C4-2B (cell line): ENCODE measurements at regions not wholly inside any gene's neighbourhood (a gene's known extent, or its start where the extent isn't known, plus 50 kb on each side); places are given as distances from the start of the nearest gene placed in this dataset.

Source experiments
- ZFX ChIP-seq: fragments of 450-650 bp; IDR thresholded peaks from 2 replicates; pipeline ENCODE4 v1.6.1; 2017
- TF ChIP-seq, protein P1 (sequence below): fragments of 450-650 bp; conservative IDR thresholded peaks from 2 replicates; pipeline ENCODE4 v1.5.1; 2017; ENCODE audit warnings: mild to moderate bottlenecking

DNA sequence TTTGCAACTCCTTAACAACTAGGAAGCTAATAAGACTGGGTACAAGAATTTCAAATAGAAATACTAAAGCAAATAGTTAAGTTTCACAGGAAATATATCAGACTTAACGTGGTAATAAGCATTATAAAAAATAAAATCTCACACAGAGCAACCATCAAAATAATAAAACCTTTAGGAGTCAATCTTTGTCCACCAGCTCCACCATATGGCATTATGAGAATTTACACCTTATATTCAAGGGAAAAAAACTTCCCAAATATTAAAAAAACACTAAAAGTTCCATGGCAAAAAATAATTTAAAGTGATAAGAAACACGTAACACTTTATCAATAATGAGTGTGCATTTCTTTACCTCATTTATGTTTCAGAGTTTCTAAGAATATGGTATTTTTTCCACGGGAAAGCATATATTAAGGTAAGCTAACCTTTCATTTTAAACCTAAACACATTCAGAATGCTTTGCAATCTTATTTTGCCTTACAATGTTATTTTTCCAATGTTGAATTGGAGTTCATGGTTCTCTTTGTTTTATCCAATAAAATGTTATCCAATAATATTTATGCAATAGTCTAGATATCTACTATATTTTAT lies 423.2 kb upstream of the SGCG start:
- TF ChIP-seq, protein P1, sequence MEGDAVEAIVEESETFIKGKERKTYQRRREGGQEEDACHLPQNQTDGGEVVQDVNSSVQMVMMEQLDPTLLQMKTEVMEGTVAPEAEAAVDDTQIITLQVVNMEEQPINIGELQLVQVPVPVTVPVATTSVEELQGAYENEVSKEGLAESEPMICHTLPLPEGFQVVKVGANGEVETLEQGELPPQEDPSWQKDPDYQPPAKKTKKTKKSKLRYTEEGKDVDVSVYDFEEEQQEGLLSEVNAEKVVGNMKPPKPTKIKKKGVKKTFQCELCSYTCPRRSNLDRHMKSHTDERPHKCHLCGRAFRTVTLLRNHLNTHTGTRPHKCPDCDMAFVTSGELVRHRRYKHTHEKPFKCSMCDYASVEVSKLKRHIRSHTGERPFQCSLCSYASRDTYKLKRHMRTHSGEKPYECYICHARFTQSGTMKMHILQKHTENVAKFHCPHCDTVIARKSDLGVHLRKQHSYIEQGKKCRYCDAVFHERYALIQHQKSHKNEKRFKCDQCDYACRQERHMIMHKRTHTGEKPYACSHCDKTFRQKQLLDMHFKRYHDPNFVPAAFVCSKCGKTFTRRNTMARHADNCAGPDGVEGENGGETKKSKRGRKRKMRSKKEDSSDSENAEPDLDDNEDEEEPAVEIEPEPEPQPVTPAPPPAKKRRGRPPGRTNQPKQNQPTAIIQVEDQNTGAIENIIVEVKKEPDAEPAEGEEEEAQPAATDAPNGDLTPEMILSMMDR, result peak; percentile 90
- no peak for TF ChIP-seq ZFX
